DMS79 treated with DMSO at 0.1 percent for 48 hours (cell line): ENCODE measurements at regions not wholly inside any gene's neighbourhood (a gene's known extent, or its start where the extent isn't known, plus 50 kb on each side); places are given as distances from the start of the nearest gene placed in this dataset.
A peak's percentile ranks its signal among the peaks of the same experiment; 100 is the strongest.

Source experiments
- DNase-seq: peaks from one replicate; lab custom pipeline; 2025; lab: John Stamatoyannopoulos, UW

GRCh38 chr2:236799391-236800026 is 229.9 kb downstream of the ACKR3 start:
- no peak for DNase-seq

- no peak for DNase-seq
These were observed 233.2 kb downstream of the ACKR3 start for GRCh38 chr2:236802862-236803261.

GRCh38 chr2:236803621-236804020 is 234.0 kb downstream of the ACKR3 start:
- DNase-seq: no peak

GRCh38 chr2:236805800-236806531 is 236.3 kb downstream of the ACKR3 start:
- no peak for DNase-seq

GRCh38 chr2:236809716-236810115 is 240.1 kb downstream of the ACKR3 start:
- no peak for DNase-seq

DNA sequence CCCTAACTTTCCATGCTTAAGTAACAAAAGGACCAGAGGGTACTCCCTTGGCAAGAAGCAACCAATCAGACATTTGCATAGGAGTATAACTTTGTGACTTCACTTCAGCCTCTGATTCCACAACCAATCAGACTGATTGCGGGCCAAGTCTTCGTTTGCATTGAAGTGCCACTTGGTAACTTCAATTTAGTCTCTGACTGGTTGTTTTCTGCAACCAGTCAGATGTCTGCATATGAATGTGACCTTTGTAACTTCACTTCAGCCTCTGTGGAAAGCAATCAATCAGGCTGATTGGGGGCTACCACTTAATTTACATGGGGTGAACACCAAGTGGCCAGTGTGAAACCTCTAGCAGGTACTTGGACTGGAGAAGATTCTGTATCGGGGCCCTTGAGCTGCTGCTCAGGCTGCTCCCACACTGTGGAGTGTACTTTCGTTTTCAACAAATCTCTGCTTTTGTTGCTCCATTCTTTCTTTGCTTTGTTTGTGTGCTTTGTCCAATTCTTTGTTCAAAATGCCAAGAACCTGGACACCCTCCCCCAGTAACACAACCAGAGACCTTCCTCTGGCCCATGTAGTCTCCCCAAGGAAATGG is 241.5 kb downstream of the ACKR3 start:
- DNase-seq: no peak

- peak; percentile 39 for DNase-seq
These were observed 244.1 kb downstream of the ACKR3 start for GRCh38 chr2:236813766-236814165.

- peak; percentile 37 for DNase-seq
These were observed 245.0 kb downstream of the ACKR3 start for GRCh38 chr2:236814593-236814992.

- DNase-seq: no peak
These were observed 246.1 kb downstream of the ACKR3 start for GRCh38 chr2:236815746-236816145.

DNA sequence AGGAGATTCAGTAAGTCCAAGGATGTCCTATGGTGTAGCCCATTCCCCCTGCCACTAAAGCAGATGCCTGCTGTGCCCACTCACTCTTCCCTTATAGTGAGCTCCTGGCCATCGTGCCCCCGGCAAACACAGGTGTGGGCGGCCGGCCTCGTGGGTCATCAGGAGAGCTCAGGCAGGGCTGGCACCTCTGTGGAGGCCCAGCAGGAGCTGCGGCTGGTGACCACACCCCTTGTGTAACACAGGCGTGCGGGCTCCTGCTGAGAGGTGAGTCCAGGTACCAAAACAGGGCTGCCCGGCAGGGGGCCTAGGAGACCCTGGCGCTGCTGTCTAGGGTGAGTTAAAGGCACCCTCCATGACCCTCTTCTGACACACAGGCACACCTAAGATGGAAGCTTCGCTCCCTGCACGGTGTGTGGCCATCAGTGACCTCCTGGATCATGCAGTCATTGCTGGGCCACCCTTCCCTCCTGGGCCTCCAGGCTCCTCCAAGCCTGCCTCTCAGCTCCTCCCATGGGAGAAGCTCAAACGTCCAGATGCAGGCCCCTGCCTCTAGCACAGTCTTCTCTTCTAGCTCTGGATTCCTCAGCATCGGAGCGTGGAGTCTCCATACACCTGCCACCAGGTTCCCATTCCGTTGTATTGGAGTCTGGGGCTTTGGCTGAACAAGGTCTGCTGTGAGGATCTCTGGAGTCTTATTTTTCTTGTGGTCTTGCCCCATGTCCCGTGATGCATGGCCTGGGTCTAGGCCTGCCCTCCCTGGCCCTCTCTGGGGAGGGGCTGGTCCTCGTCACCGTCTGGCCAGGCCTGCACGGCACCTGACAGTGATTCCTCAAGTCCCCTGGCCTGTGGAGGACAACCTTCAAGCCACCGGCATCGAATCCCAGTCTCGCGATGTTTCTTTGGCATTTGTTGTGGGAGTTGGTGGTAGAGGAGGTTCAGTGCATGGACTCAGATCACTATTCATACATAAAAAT is 246.9 kb downstream of the ACKR3 start:
- DNase-seq: no peak

DNA sequence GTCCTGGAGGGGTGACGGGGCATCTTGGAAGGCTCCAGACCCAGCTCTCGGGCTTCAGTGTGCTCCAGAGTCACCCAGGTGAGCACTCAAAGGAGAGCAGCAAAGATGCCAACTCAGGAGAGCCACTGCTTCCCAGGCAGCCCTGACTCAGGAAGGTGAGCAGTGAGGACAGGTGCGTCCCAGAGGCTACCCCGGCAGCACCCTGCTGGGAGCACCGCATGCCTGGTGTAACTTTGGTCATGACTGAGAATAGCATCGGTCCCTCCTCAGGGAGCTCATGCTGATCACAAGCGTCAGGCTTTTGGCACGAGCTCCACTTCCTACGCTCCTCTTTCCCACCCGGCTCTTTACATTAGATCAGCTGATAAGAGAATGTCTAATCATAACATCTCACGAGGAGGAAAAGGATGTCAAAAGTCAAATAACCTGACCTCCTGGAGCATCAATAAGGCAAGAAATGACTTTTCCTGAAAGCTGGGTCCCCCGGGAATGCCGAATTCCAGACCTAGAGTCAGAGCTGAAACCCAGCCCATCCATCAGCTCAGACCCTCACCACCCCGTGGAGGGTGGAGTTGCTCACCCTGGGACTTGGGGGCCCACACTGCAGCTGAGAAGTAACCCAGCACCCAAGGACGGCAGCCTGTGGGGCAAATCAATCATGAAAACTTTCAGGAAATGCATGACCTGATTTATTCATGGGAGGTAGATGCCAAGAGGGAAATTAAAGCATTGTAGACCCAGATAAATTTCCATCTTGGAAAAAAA is 248.8 kb downstream of the ACKR3 start:
- DNase-seq: peak; percentile 71

DNA sequence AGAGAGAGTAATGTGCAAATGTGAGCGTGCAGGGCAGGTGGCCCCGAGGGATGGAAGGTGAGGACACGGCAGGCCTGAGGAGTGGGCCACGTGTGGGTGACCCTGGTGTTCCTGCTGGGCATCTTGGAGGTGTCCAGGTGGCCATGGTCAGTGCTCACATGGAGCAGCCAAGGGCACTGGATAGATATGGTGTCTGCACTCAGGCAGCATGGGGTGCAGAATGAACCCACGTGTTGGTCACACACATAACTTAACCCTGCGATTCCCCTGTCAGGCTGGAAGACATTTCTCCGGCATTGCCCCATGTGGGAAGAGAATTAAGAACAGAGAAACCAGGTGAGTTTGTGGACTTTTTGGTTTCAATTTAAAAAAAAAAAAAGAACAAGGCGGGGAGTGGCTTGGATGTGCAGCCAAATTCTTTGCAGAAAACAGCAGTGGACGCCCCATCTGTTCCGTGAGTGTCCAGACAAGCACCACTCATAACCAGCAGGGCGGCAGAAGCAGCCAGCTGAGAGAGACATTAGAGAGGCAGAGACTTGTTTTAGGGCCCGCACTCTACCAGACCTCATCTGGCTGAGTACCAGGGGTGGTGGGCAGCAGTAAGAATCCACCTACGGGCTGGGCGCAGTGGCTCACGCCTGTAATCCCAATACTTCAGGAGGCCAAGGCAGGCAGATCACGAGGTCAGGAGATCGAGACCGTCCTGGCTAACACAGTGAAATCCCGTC is 249.8 kb downstream of the ACKR3 start:
- peak; percentile 95 for DNase-seq

DNA sequence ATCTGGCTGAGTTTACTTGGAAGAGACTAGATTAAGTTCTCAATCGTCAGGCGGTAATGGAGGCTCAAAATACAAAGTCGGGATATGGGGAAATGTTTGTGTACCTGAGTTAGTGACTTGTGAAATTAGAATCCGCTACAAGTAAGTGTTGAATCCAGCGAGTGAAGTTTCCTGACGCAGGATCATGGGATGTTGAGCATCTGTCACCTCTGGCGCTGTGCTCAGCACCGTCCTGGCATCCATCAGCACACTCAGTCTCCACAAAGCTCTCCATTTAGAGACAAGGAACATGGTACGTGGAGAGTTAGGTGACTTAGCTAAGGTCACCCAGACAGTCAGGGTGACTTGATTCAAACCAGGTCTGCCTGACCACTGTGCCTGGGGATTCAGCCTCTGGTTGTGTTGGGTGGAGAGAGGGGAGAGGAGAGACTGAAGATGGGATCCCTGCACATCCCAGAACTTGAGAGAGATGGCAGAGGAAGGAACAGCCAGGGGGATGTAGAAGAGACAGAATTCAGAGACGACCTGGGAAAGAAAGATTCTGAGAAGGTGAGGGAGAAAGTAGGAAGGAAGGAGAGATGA is 251.2 kb downstream of the ACKR3 start:
- DNase-seq: no peak

GRCh38 chr2:236823041-236823629 is 253.5 kb downstream of the ACKR3 start:
- DNase-seq: no peak

DNA sequence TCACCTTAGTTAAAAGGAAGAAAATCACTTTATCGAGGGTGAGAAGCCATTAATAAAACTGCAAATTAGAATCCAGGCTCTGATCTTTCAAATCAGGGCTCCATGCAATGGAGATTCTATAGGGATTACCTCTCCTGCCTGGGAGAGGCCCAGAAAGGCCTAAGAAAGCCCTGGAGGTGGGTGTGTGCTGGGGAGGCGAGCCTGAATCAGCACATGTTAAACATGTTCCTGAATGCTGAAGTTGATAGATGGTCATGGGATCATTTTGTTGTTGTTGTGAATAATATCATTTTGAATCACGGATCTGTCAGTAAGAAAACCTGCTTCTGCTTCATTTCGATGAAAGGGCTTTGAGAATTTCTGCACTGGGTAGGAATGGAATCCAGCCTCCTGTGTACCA is 254.3 kb downstream of the ACKR3 start:
- DNase-seq: peak; percentile 81

- DNase-seq: peak; percentile 97
These were observed 255.2 kb downstream of the ACKR3 start for GRCh38 chr2:236824836-236825235.

DNA sequence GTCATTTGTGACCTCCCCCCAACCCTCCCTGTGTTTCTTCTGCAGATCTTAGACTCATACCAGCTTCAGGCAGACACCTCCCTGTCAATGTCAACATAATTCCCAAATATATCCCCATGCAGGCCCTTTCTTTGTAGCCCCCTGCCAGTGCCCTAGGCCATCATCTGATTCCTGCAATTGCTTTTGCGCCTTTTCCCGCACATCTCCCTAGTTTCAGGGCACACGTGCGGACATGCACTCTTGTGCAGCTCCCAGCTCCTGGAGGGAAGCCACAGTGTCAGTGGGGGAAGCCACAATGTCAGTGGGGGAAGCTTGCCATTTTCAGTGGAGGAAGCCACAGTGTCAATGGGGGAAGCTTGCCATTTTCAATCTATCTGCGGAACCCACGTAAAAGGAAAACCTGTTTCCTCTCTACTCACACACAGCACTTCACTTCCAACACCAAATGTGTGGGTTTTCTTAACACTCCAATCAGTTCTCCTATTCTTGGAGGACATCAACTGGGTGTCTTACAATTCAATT is 256.4 kb downstream of the ACKR3 start:
- no peak for DNase-seq

DNA sequence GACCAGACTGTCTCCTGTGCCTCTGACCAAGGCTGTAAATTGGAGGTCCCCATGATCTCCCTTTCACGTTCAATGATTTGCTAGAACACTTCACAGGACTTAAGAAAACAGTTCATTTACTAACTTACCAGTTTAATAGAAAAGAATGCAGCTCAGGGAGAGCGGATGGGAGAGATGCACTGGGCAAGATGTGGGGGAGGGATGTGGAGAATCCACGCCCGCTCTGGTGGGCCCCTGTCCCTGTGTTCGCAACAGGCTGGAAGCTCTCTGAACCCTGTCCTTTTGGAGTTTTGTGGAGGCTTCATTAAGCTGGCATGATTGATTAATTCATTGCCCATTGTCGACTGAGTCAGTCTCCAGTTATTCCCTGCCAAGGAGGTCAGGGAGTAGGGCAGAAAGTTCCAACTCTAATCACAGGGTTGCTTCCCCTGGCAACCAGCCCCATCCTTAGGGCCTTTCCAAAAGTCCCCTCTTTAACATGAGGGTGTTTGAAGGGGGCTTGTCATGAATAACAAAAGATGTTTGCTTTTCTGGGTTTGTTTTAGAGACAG is 257.1 kb downstream of the ACKR3 start:
- DNase-seq: peak; percentile 43

DNA sequence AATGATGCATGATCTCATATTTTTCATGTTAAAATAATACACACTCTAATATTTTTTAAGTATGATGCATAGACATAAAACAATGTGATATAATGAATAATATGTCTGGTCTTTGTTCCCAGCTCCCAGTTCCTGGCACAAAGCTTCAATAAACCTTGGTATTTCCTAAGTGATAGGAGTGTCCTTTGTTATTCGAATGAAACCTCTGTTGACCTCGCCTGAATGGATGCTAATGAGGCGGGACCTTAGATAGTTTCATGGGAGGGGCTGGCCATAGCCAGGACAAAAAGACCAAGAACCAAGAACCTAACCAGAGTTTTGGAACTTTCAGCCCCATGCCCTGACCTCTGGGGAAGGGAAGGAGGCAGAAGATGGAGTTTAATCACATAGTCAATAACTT is 257.7 kb upstream of the COPS8 start:
- peak; percentile 37 for DNase-seq
